CD14-positive monocyte (primary cell): ENCODE measurements at regions not wholly inside any gene's neighbourhood (a gene's known extent, or its start where the extent isn't known, plus 50 kb on each side); places are given as distances from the start of the nearest gene placed in this dataset. TPM values are rescaled to one million over a fixed set of nuclear protein-coding genes. Genes with fewer than 3 reads are reported as not detected.

Experiments used
- DNase-seq, 3 donors: peaks; one replicate each; pipeline ENCODE4 v3.0.0-alpha.2; 2011 to 2022
- H2AFZ ChIP-seq: 2 replicates; pipeline ENCODE4 v1.6.0; 2012; ENCODE audit warnings: mild to moderate bottlenecking, low read depth, low read length, inconsistent platforms; ENCODE audit not compliant: insufficient read depth, poor library complexity, severe bottlenecking
- H3K27ac ChIP-seq, 2 donors: 1 replicate in 1 of 2; 2 replicates in 1 of 2; pipeline ENCODE4 v1.5.1; 2012 to 2013; ENCODE audit warnings: low read length in 2 of 2, control low read depth in 1 of 2, inconsistent platforms in 1 of 2, low read depth in 1 of 2, mild to moderate bottlenecking in 1 of 2
- H3K27me3 ChIP-seq, 2 donors: one replicate each; pipeline versions ENCODE4 v1.6.0 to v1.6.1; 2011 to 2013; ENCODE audit warnings: low read length in 2 of 2; ENCODE audit not compliant: control insufficient read depth in 2 of 2, insufficient read depth in 2 of 2
- H3K36me3 ChIP-seq, 2 donors: replicated peaks in 1 of 2; 1 replicate in 1 of 2; 2 replicates in 1 of 2; pipeline versions ENCODE4 v1.5.1 to v1.6.1; 2012 to 2013; ENCODE audit warnings: low read length in 2 of 2, control low read depth in 1 of 2, inconsistent platforms in 1 of 2, mild to moderate bottlenecking in 1 of 2; ENCODE audit not compliant: insufficient read depth in 2 of 2, control insufficient read depth in 1 of 2
- H3K4me1 ChIP-seq, 2 donors: 1 replicate in 1 of 2; 2 replicates in 1 of 2; pipeline versions ENCODE4 v1.5.1 to v1.6.1; 2012 to 2013; ENCODE audit warnings: low read length in 2 of 2, control low read depth in 1 of 2, inconsistent platforms in 1 of 2, mild to moderate bottlenecking in 1 of 2, moderate library complexity in 1 of 2; ENCODE audit not compliant: insufficient read depth in 2 of 2, control insufficient read depth in 1 of 2
- H3K4me2 ChIP-seq: replicated peaks from 2 replicates; pipeline ENCODE3; 2012; ENCODE audit warnings: low read length, moderate library complexity, mild to moderate bottlenecking; ENCODE audit not compliant: poor library complexity, severe bottlenecking; ENCODE audit errors: extremely low read depth
- H3K4me3 ChIP-seq, 3 experiments: fragments of 200-600 bp in 1 of 3; sonication (generic) in 1 of 3; replicated peaks in 1 of 3; 1 replicate in 2 of 3; 2 replicates in 1 of 3; pipeline ENCODE4 v1.5.1; 2011 to 2013; ENCODE audit warnings: low read length in 3 of 3, mild to moderate bottlenecking in 3 of 3, control low read depth in 2 of 3, low read depth in 2 of 3, inconsistent platforms in 1 of 3, moderate library complexity in 1 of 3
- H3K79me2 ChIP-seq: 2 replicates; pipeline ENCODE4 v1.6.0; 2012; ENCODE audit warnings: mild to moderate bottlenecking, control low read depth, inconsistent platforms, low read length, moderate library complexity; ENCODE audit not compliant: insufficient read depth
- H3K9ac ChIP-seq: 2 replicates; pipeline ENCODE4 v1.6.0; 2017; ENCODE audit warnings: low read length, mild to moderate bottlenecking; ENCODE audit not compliant: insufficient read depth, poor library complexity, severe bottlenecking
- H3K9me3 ChIP-seq, 2 donors: replicated peaks in 1 of 2; 1 replicate in 1 of 2; 2 replicates in 1 of 2; pipeline versions ENCODE4 v1.5.1 to v1.6.1; 2012 to 2013; ENCODE audit warnings: low read length in 2 of 2, control low read depth in 1 of 2; ENCODE audit not compliant: control insufficient read depth in 1 of 2, insufficient read depth in 1 of 2
- H4K20me1 ChIP-seq: 2 replicates; pipeline ENCODE4 v1.6.0; 2012; ENCODE audit warnings: mild to moderate bottlenecking, low read length, control low read depth, moderate library complexity; ENCODE audit not compliant: insufficient read depth
- H3K27ac Mint-ChIP-seq, 7 donors: one replicate each; pipeline ENCODE4 v1.8.0; 2020; ENCODE audit warnings: mild to moderate bottlenecking in 7 of 7, mixed read lengths in 7 of 7, moderate library complexity in 6 of 7, inconsistent platforms in 2 of 7
- H3K27me3 Mint-ChIP-seq, 3 donors: one replicate each; pipeline ENCODE4 v1.8.0; 2021 to 2022; ENCODE audit warnings: low read depth in 3 of 3, mild to moderate bottlenecking in 3 of 3, mixed read lengths in 3 of 3, moderate library complexity in 3 of 3, inconsistent platforms in 1 of 3
- H3K36me3 Mint-ChIP-seq, 2 donors: one replicate each; pipeline ENCODE4 v1.8.0; 2020; ENCODE audit warnings: mixed read lengths in 2 of 2, inconsistent platforms in 1 of 2, mild to moderate bottlenecking in 1 of 2
- H3K4me1 Mint-ChIP-seq: one replicate; pipeline ENCODE4 v1.8.0; 2020; ENCODE audit warnings: mild to moderate bottlenecking, mixed read lengths
- H3K4me3 Mint-ChIP-seq, 2 donors: one replicate each; pipeline ENCODE4 v1.8.0; 2020; ENCODE audit warnings: mild to moderate bottlenecking in 2 of 2, mixed read lengths in 2 of 2, moderate library complexity in 1 of 2
- H3K9me3 Mint-ChIP-seq, 7 donors: one replicate each; pipeline ENCODE4 v1.8.0; 2020 to 2022; ENCODE audit warnings: mixed read lengths in 7 of 7, mild to moderate bottlenecking in 6 of 7, moderate library complexity in 6 of 7, inconsistent platforms in 2 of 7
- WGBS: methylation state at CpG from one replicate; pipeline ENCODE4 v1.1.5; 2013; ENCODE audit warnings: missing lambda C conversion rate; ENCODE audit not compliant: insufficient coverage; 5-methylcytosine and 5-hydroxymethylcytosine counted together
- intact Hi-C, 2 donors: fragments of 100-400 bp; cut with micrococcal nuclease; formaldehyde crosslinking; loops; one replicate each; pipeline versions ENCODE4 v1.15.0 to v1.15.1; 2023
- small RNA-seq: library from RNA; depleted of rRNA; stranded (forward); fragments of <200 nt; gene quantifications from one replicate; pipeline ENCODE3, GENCODE V24; 2012; ENCODE audit warnings: low read depth; ENCODE audit not compliant: insufficient read length
- TF ChIP-seq, protein P1 (sequence below): fragments of 200-600 bp; IDR thresholded peaks from one replicate; pipeline ENCODE4 v1.8.0; 2022; ENCODE audit warnings: antibody characterized with exemption, mild to moderate bottlenecking

DNA sequence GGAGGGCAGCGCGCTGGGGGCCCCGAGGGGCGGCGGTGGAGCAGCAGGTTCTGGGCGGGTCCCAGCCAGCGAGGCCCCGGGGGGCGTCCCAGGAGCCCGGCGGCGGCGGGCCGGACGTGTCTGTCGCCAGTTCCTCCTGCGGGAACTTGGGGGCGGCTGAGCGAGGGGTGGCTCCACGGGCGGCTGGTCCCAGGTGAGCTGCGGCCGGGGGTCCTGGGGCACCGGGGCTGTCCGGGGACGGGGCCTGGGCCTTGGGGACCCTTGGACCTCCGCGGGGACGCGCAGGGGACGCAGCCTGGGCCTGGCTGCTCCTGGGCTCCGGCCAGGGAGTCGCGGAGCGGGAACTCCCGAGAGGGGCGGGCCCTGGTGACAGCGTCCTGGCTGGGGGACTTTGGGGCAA, 54.2 kb upstream of the ZNF267 start:
- Histone ChIP-seq H3K9ac (no peak overlapping the region), H3K79me2 (no peaks in the 10 kb centered on the region), H3K4me2 (no peak overlapping the region), H2AFZ (no peak overlapping the region), H3K27ac (no peak overlapping the region), H3K36me3 (no peaks in the 10 kb centered on the region), H3K4me1 (no peaks in the 10 kb centered on the region), H4K20me1 (no peaks in the 10 kb centered on the region), H3K27me3 (no peaks in the 10 kb centered on the region), H3K4me3 (no peak overlapping the region), H3K9me3 (peaks cover 30 to 44% of the 10 kb centered on the region in 2 donors)
- H3K4me3 Mint-ChIP-seq: no peak overlapping the region
- H3K27me3 Mint-ChIP-seq: peaks cover 0 to 13% (median 2%) of the 10 kb centered on the region in 3 donors
- DNase-seq: no peak
- no peaks in the 10 kb centered on the region for H3K36me3 Mint-ChIP-seq
- no peak overlapping the region for H3K27ac Mint-ChIP-seq
- 39% methylated on average over 38 of the region's 38 CpGs for WGBS
- peaks cover 15 to 65% (median 46%) of the 10 kb centered on the region in 7 donors for H3K9me3 Mint-ChIP-seq
- TF ChIP-seq, protein P1, sequence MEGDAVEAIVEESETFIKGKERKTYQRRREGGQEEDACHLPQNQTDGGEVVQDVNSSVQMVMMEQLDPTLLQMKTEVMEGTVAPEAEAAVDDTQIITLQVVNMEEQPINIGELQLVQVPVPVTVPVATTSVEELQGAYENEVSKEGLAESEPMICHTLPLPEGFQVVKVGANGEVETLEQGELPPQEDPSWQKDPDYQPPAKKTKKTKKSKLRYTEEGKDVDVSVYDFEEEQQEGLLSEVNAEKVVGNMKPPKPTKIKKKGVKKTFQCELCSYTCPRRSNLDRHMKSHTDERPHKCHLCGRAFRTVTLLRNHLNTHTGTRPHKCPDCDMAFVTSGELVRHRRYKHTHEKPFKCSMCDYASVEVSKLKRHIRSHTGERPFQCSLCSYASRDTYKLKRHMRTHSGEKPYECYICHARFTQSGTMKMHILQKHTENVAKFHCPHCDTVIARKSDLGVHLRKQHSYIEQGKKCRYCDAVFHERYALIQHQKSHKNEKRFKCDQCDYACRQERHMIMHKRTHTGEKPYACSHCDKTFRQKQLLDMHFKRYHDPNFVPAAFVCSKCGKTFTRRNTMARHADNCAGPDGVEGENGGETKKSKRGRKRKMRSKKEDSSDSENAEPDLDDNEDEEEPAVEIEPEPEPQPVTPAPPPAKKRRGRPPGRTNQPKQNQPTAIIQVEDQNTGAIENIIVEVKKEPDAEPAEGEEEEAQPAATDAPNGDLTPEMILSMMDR: no peak
- intact Hi-C loops: no loop called here
- no peaks in the 10 kb centered on the region for H3K4me1 Mint-ChIP-seq

- H3K4me1 Mint-ChIP-seq: no peaks in the 10 kb centered on the region
- no peak overlapping the region for H2AFZ ChIP-seq
- H3K36me3 ChIP-seq: no peaks in the 10 kb centered on the region
- H4K20me1 ChIP-seq: no peaks in the 10 kb centered on the region
- H3K4me1 ChIP-seq: no peaks in the 10 kb centered on the region
- peaks cover 16 to 65% (median 47%) of the 10 kb centered on the region in 7 donors for H3K9me3 Mint-ChIP-seq
- H3K4me3 Mint-ChIP-seq: no peak overlapping the region
- H3K27ac Mint-ChIP-seq: no peak overlapping the region
- H3K27me3 Mint-ChIP-seq: peaks cover 0 to 13% (median 0%) of the 10 kb centered on the region in 3 donors
- H3K27me3 ChIP-seq: no peaks in the 10 kb centered on the region
- intact Hi-C loops: no loop called here
- no peak overlapping the region for H3K27ac ChIP-seq
- H3K9me3 ChIP-seq: peaks cover 31 to 47% of the 10 kb centered on the region in 2 donors
- 91% methylated on average over 11 of the region's 16 CpGs for WGBS
- no peak overlapping the region for H3K9ac ChIP-seq
- TF ChIP-seq, protein P1: no peak
- DNase-seq: no peak
- H3K4me3 ChIP-seq: no peak overlapping the region
- H3K36me3 Mint-ChIP-seq: no peaks in the 10 kb centered on the region
- H3K4me2 ChIP-seq: no peak overlapping the region
- H3K79me2 ChIP-seq: no peaks in the 10 kb centered on the region
These were observed 53.7 kb upstream of the ZNF267 start for GRCh38 chr16:31819948-31820347.

Small RNA genes in the stretch of these regions (small RNA-seq; reads per million reads assigned to genes)
- not detected for gene AC074050.1
